HepG2 (cell line): ENCODE measurements at regions not wholly inside any gene's neighbourhood (a gene's known extent, or its start where the extent isn't known, plus 50 kb on each side); places are given as distances from the start of the nearest gene placed in this dataset.

Source experiments
- AGO1 ChIP-seq: fragments of 200-400 bp; formaldehyde crosslinking; IDR thresholded peaks from 2 replicates; pipeline ENCODE4 v1.6.1; 2017; ENCODE audit warnings: mild to moderate bottlenecking, low read depth, low read length, moderate library complexity; ENCODE audit not compliant: poor library complexity, severe bottlenecking
- BRD4 ChIP-seq: sonication (generic); formaldehyde crosslinking; IDR thresholded peaks from 2 replicates; pipeline ENCODE4 v1.4.0; 2020; ENCODE audit warnings: missing genetic modification reagents
- HMG20A ChIP-seq: IDR thresholded peaks from 2 replicates; pipeline ENCODE4 v1.6.1; 2016; ENCODE audit warnings: borderline replicate concordance
- HNF4G ChIP-seq, 2 experiments: sonication (generic) in 1 of 2; formaldehyde crosslinking in 1 of 2; IDR thresholded peaks; 2 replicates each; pipeline versions ENCODE4 v1.4.0 to v1.6.1; 2011 to 2020; ENCODE audit warnings: borderline replicate concordance in 2 of 2, low read depth in 2 of 2, mild to moderate bottlenecking in 2 of 2, low read length in 1 of 2, missing genetic modification reagents in 1 of 2, moderate library complexity in 1 of 2
- IKZF1 ChIP-seq: fragments of 450-650 bp; IDR thresholded peaks from 2 replicates; pipeline ENCODE4 v1.7.1; 2016
- KLF6 ChIP-seq: IDR thresholded peaks from 2 replicates; pipeline ENCODE4 v1.8.0; 2016; ENCODE audit warnings: missing biosample characterization, missing genetic modification reagents
- MAFF ChIP-seq: IDR thresholded peaks from 2 replicates; pipeline ENCODE4 v1.6.1; 2011; ENCODE audit warnings: low read depth, low read length, improper control_type of control experiment
- NFYB ChIP-seq: sonication (generic); formaldehyde crosslinking; IDR thresholded peaks from 2 replicates; pipeline ENCODE4 v1.4.0; 2020; ENCODE audit warnings: missing genetic modification reagents
- NR2F6 ChIP-seq, 2 experiments: IDR thresholded peaks; 2 replicates each; pipeline ENCODE4 v1.6.1; 2016; ENCODE audit warnings: antibody characterized with exemption in 1 of 2, mild to moderate bottlenecking in 1 of 2
- PHF20 ChIP-seq: sonication (generic); formaldehyde crosslinking; IDR thresholded peaks from 2 replicates; pipeline ENCODE4 v1.5.0; 2020; ENCODE audit warnings: mild to moderate bottlenecking, missing genetic modification reagents
- SNAI1 ChIP-seq: sonication (generic); formaldehyde crosslinking; IDR thresholded peaks from 2 replicates; pipeline ENCODE4 v1.5.0; 2020; ENCODE audit warnings: mild to moderate bottlenecking, missing genetic modification reagents, borderline replicate concordance
- SP2 ChIP-seq: sonication (generic); formaldehyde crosslinking; IDR thresholded peaks from 2 replicates; pipeline ENCODE4 v1.5.1; 2020; ENCODE audit warnings: mild to moderate bottlenecking, missing genetic modification reagents
- ZNF350 ChIP-seq: sonication (generic); formaldehyde crosslinking; IDR thresholded peaks from 2 replicates; pipeline ENCODE4 v1.4.0; 2020; ENCODE audit warnings: mild to moderate bottlenecking, low read depth, missing genetic modification reagents, borderline replicate concordance
- ZNF451 ChIP-seq: sonication (generic); formaldehyde crosslinking; IDR thresholded peaks from 2 replicates; pipeline ENCODE4 v1.5.0; 2020; ENCODE audit warnings: mild to moderate bottlenecking, missing genetic modification reagents
- ZNF550 ChIP-seq: sonication (generic); formaldehyde crosslinking; IDR thresholded peaks from 2 replicates; pipeline ENCODE4 v1.4.0; 2020; ENCODE audit warnings: mild to moderate bottlenecking, missing genetic modification reagents, borderline replicate concordance
- ZNF572 ChIP-seq: sonication (generic); formaldehyde crosslinking; IDR thresholded peaks from 2 replicates; pipeline ENCODE4 v1.5.1; 2020; ENCODE audit warnings: mild to moderate bottlenecking, missing genetic modification reagents
- ZNF747 ChIP-seq: sonication (generic); formaldehyde crosslinking; IDR thresholded peaks from 2 replicates; pipeline ENCODE4 v1.8.1; 2023; ENCODE audit warnings: missing genetic modification reagents, mild to moderate bottlenecking, borderline replicate concordance
- ZSCAN30 ChIP-seq: sonication (generic); formaldehyde crosslinking; IDR thresholded peaks from 2 replicates; pipeline ENCODE4 v1.5.0; 2020; ENCODE audit warnings: mild to moderate bottlenecking, missing genetic modification reagents
- TF ChIP-seq, protein P1 (sequence below): sonication (generic); formaldehyde crosslinking; IDR thresholded peaks from 2 replicates; pipeline ENCODE4 v1.4.0; 2020; ENCODE audit warnings: missing genetic modification reagents
- TF ChIP-seq, protein P2 (sequence below): sonication (generic); formaldehyde crosslinking; IDR thresholded peaks from 2 replicates; pipeline ENCODE4 v1.8.1; 2023; ENCODE audit warnings: mild to moderate bottlenecking, inconsistent platforms, moderate library complexity, missing genetic modification reagents, borderline replicate concordance
- TF ChIP-seq, protein P3 (sequence below): sonication (generic); formaldehyde crosslinking; IDR thresholded peaks from 2 replicates; pipeline ENCODE4 v1.9.0; 2021; ENCODE audit warnings: missing genetic modification reagents, mild to moderate bottlenecking, borderline replicate concordance
- TF ChIP-seq, protein P4 (sequence below): sonication (generic); formaldehyde crosslinking; IDR thresholded peaks from 2 replicates; pipeline ENCODE4 v1.5.0; 2020; ENCODE audit warnings: missing genetic modification reagents
- TF ChIP-seq, protein P5 (sequence below): sonication (generic); formaldehyde crosslinking; IDR thresholded peaks from 2 replicates; pipeline ENCODE4 v1.4.0; 2020; ENCODE audit warnings: mild to moderate bottlenecking, low read depth, missing genetic modification reagents

DNA sequence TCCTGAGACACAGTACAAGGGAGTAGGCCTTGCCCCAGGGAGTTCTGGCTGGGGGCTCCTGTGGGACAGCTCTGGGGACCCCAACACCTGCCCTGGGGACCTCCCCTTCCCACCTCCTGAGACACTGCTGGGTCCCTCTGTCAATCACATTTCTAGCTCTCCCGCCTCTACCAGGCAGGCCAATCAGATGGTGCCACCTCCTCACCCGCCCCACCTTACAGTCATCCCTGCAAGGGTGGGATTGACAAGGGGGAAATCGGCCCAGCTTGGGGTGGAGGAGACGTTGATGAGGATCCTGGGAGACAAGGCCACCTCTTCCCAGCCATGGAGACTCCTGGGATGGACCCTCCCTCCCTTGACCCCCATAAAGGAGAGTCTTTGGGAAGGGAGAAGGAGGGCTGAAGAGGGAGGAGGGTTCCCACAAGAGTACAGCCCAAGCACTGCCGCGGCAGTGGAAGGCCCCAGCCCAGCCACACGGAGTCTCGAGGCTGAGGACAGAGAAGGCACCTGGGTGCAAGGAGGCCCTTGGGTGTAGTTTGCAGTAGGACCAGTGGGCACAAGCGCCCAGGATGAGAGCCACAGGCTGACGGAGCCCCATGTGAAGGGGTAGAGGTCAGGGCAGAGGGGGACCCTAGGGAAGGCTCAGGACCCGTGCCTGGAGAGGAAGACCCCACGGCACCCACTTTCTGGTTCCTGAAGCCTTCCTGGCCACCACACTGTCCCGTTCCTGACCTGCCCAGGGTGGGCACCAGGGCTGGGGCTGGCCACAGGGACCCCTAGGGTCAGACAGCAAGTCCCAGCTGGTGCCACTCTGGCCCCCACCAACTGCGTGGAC lies 109.9 kb upstream of the OTOS start (continued):
- TF ChIP-seq HNF4G (IDR thresholded peaks at IDR 0.05; ENCODE audit: borderline replicate concordance, low read depth, low read length) (no peak), HNF4G (CRISPR knock-in tag; IDR thresholded peaks at IDR 0.05; ENCODE audit: borderline replicate concordance, low read depth) (no peak), HMG20A (CRISPR knock-in tag) (no peak), ZNF747 (CRISPR knock-in tag) (no peak), SP2 (CRISPR knock-in tag) (0 out of 2 replicates have a peak, but pooled peaks have one; percentile 41), ZNF550 (CRISPR knock-in tag) (0 out of 2 replicates have a peak, but pooled peaks have one; percentile 16), BRD4 (CRISPR knock-in tag) (0 out of 2 replicates have a peak, but pooled peaks have one; percentile 7), MAFF (no peak), IKZF1 (no peak), NFYB (CRISPR knock-in tag) (peak; percentile 60), ZNF451 (CRISPR knock-in tag) (0 out of 2 replicates have a peak, but pooled peaks have one; percentile 13), AGO1 (no peak), ZSCAN30 (CRISPR knock-in tag) (no peak), ZNF572 (0 out of 2 replicates have a peak, but pooled peaks have one; percentile 35), NR2F6 (IDR thresholded peaks at IDR 0.05) (no peak), NR2F6 (CRISPR knock-in tag; IDR thresholded peaks at IDR 0.05) (no peak), KLF6 (CRISPR knock-in tag) (no peak), ZNF350 (no peak), SNAI1 (CRISPR knock-in tag) (no peak), PHF20 (no peak)
- TF ChIP-seq, protein P1, sequence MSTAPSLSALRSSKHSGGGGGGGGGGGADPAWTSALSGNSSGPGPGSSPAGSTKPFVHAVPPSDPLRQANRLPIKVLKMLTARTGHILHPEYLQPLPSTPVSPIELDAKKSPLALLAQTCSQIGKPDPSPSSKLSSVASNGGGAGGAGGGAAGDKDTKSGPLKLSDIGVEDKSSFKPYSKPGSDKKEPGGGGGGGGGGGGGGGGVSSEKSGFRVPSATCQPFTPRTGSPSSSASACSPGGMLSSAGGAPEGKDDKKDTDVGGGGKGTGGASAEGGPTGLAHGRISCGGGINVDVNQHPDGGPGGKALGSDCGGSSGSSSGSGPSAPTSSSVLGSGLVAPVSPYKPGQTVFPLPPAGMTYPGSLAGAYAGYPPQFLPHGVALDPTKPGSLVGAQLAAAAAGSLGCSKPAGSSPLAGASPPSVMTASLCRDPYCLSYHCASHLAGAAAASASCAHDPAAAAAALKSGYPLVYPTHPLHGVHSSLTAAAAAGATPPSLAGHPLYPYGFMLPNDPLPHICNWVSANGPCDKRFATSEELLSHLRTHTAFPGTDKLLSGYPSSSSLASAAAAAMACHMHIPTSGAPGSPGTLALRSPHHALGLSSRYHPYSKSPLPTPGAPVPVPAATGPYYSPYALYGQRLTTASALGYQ (CRISPR knock-in tag): no peak
- TF ChIP-seq, protein P2, sequence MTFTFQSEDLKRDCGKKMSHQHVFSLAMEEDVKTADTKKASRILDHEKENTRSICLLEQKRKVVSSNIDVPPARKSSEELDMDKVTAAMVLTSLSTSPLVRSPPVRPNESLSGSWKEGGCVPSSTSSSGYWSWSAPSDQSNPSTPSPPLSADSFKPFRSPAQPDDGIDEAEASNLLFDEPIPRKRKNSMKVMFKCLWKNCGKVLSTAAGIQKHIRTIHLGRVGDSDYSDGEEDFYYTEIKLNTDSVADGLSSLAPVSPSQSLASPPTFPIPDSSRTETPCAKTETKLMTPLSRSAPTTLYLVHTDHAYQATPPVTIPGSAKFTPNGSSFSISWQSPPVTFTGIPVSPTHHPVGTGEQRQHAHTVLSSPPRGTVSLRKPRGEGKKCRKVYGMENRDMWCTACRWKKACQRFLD (CRISPR knock-in tag): no peak
- TF ChIP-seq, protein P3, sequence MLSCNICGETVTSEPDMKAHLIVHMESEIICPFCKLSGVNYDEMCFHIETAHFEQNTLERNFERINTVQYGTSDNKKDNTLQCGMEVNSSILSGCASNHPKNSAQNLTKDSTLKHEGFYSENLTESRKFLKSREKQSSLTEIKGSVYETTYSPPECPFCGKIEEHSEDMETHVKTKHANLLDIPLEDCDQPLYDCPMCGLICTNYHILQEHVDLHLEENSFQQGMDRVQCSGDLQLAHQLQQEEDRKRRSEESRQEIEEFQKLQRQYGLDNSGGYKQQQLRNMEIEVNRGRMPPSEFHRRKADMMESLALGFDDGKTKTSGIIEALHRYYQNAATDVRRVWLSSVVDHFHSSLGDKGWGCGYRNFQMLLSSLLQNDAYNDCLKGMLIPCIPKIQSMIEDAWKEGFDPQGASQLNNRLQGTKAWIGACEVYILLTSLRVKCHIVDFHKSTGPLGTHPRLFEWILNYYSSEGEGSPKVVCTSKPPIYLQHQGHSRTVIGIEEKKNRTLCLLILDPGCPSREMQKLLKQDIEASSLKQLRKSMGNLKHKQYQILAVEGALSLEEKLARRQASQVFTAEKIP: no peak
- TF ChIP-seq, protein P4, sequence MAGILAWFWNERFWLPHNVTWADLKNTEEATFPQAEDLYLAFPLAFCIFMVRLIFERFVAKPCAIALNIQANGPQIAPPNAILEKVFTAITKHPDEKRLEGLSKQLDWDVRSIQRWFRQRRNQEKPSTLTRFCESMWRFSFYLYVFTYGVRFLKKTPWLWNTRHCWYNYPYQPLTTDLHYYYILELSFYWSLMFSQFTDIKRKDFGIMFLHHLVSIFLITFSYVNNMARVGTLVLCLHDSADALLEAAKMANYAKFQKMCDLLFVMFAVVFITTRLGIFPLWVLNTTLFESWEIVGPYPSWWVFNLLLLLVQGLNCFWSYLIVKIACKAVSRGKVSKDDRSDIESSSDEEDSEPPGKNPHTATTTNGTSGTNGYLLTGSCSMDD (CRISPR knock-in tag): no peak
- TF ChIP-seq, protein P5, sequence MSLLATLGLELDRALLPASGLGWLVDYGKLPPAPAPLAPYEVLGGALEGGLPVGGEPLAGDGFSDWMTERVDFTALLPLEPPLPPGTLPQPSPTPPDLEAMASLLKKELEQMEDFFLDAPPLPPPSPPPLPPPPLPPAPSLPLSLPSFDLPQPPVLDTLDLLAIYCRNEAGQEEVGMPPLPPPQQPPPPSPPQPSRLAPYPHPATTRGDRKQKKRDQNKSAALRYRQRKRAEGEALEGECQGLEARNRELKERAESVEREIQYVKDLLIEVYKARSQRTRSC (CRISPR knock-in tag): no peak
